Erythroblast (primary cell): ENCODE measurements at regions not wholly inside any gene's neighbourhood (a gene's known extent, or its start where the extent isn't known, plus 50 kb on each side); places are given as distances from the start of the nearest gene placed in this dataset.

Source experiments
- DNase-seq, 2 experiments: peaks; one replicate each; lab custom pipeline; 2025; lab: John Stamatoyannopoulos, UW
- GATA1 ChIP-seq: IDR thresholded peaks from 2 replicates; pipeline ENCODE4 v1.6.1; 2011; ENCODE audit warnings: low read depth, mild to moderate bottlenecking, control low read depth, low read length, moderate library complexity
- POLR2A ChIP-seq: IDR thresholded peaks from 2 replicates; pipeline ENCODE4 v1.6.1; 2011; ENCODE audit warnings: mild to moderate bottlenecking, low read length

- TF ChIP-seq GATA1 (no peak), POLR2A (no peak)
- DNase-seq, result no peak
Observed at GRCh38 chr18:57991552-57991951, 52.5 kb upstream of the NEDD4L start.

DNA sequence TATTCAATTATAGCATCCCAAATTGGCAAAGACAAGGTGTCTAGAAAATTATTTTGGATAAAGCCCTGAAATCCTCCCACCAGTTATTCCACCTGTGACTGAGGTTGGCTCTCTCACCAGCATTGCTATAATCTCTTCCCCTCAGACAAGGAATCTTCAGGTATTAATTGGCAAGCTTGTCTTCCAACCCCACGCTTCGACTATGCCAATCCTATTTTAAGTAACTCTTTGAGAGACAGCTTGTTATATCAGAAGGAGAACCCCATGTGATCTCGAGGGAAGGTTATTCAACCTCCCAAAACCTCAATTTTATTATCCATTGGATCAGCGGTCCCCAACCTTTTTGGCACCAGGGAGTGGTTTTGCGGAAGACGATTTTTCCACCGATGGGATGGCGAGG, 54.5 kb upstream of the NEDD4L start:
- no peak for DNase-seq
- TF ChIP-seq POLR2A (no peak), GATA1 (no peak)

DNA sequence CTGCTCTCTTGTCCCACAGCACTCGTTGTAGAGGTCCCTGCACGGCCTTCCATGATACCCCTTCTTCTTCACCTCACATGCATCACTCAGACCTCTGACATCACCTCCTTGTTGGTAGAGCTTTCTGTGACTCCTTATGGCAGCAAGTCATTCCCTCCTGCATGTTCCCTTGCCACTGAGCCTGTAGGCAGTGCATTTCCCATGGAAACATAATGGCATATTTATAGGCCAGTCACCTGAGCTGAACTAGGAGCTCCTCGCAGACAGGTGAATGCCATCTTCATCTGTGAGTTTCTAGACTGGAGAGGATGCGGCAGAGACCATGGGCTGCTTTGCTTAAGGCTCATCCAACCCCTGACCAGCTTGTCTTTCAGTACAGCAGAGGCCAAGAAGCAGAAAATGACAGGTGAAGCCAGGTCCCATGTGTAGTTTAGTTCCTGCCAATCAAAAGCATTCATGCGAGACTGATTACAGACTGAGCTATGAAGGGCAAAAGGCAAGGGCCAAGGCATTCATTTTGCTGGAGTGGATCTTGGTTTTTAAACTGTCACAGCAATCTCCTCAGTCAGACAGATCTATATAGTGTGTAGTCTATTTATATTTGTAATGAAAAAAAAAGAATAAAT, 59.4 kb upstream of the NEDD4L start:
- no peak for DNase-seq
- TF ChIP-seq POLR2A (no peak), GATA1 (no peak)

GRCh38 chr18:57983965-57984364, 60.1 kb upstream of the NEDD4L start:
- no peak for DNase-seq
- TF ChIP-seq GATA1, result no peak
- no peak for TF ChIP-seq POLR2A

GRCh38 chr18:57983472-57983871, 60.6 kb upstream of the NEDD4L start:
- no peak for TF ChIP-seq GATA1
- no peak for TF ChIP-seq POLR2A
- DNase-seq, result no peak

DNA sequence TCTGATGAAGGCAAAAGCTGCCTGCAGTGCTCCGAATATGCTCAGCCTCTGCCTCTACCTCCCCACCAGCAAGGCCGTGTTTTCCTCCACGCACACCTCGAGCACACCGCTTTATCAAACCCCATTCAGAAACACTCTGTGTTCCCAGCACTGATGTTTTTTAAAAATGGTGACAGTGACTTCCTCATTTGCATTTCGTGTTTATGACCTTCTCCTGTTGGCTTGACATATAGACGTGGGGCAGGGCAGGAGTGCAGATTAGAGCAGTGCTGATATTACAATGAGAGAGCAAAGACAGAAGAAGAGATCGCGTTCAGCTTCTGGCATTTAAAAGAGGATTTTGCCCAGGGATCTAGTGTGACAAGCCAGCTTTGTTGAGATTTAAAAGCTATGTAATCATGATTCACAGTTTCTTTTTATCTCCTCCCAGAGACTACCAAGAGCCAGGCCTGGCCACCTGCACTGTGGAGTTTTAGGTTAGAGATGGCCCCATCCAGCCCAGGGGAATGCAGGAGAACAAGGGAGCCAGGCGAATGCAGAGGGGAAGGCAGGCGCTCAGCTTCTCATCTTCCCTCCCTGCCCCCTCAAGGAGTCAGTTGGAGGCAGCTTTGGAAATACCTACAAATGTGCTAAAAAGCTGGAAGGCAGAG, 61.5 kb upstream of the NEDD4L start:
- TF ChIP-seq POLR2A (no peak), GATA1 (no peak)

GRCh38 chr18:57981308-57982028, 62.6 kb upstream of the NEDD4L start:
- TF ChIP-seq POLR2A (no peak), GATA1 (no peak)
- DNase-seq, result no peak

More for the DNA sequence above, 61.5 kb upstream of the NEDD4L start:
- no peak for DNase-seq

- TF ChIP-seq GATA1 (no peak), POLR2A (no peak)
Observed at GRCh38 chr18:57980573-57981307, 63.3 kb upstream of the NEDD4L start.

DNA sequence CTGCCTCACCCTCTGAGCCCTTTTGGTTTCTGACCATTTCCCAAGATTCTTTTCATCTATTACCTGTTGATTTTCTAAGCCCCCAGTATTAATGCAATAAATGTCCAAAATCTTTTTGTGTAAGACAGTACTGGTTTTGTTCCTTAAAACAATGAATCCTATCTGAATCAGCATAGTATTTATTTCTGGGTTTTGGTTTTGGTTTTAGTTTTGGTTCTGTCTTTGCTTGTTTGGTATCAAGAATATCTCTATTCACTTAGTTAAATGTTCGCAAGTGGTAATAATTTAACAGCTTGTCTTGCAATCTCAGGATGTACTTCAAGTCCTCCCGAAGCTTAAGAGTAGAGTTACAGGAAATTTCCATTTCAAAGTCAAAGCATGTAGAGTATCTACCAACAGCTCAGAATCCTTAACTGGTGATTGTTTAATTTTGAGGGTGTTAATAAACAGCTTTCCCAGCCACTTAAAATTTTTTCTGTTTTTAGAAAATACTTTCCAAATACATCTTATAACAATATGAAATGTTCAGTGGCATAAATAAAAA, 67.7 kb upstream of the NEDD4L start:
- TF ChIP-seq GATA1, result no peak
- TF ChIP-seq POLR2A, result no peak
- DNase-seq, result no peak

More at GRCh38 chr18:57980573-57981307, 63.3 kb upstream of the NEDD4L start:
- DNase-seq, result no peak

DNA sequence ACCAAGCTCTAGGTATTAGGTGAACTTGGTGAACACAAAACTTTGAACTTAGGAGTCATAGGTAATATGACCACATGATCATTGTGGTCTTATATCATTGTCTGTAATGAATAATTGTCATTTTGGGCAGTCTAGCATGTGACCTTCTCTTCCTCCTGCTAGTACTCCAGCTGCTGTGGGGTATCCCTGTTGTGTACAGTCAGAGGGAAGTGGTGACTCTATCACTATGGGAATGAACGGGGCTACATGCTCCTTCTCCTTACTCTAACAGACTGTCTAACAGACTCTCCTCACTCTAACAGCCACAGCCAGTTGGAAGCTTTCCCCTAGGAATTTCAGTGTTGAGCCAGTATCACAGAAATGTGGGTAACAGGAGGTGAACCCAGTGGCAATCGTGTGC, 68.2 kb upstream of the NEDD4L start:
- no peak for TF ChIP-seq GATA1
- no peak for TF ChIP-seq POLR2A
- no peak for DNase-seq

GRCh38 chr18:57974585-57975265, 69.3 kb upstream of the NEDD4L start:
- DNase-seq, result no peak
- TF ChIP-seq GATA1 (no peak), POLR2A (no peak)

- no peak for DNase-seq
- TF ChIP-seq POLR2A (no peak), GATA1 (no peak)
Observed at GRCh38 chr18:57973889-57974288, 70.1 kb upstream of the NEDD4L start.
